ENCODE measurements at regions not wholly inside any gene's neighbourhood (a gene's known extent, or its start where the extent isn't known, plus 50 kb on each side); places are given as distances from the start of the nearest gene placed in this dataset.

DNA sequence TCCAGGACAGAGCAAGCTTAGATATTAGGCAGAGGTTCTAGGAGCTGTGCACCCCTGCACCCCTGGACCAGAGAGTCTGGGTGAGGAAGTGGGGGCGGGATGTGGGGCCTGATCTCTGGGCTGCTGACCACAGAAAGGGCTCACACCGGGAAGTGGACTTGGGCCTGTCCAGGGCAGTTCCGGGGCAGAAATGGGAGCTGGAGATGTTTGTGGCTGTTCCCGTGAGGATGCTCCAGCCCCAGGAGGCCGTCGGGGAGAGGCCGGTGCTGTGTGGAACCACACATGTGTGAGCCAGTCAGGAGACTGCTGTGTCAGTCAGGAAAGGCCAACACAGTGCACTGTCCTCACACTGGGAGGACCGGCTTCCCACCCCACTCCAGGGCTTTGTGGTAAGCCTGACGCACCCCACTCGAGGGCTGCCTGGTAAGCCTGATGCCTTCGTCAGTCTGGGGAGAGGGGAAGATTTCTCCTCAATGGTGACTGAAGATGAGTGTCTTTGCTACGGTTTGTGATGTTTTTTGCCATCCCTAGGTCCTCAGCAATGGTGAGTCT is 741.0 kb downstream of the BRD1 start:
- Histone ChIP-seq H3K36me3 (ENCODE audit: low read length) (no peaks in the 10 kb centered on the region), H4K20me1 (ENCODE audit: low read depth, low read length) (no peaks in the 10 kb centered on the region), H3K9me2 (replicated peaks; ENCODE audit: insufficient read depth, low read length) (no peaks in the 10 kb centered on the region), H3K27ac (ENCODE audit: low read depth, low read length) (no peak overlapping the region), H3K4me3 (ENCODE audit: insufficient read depth, low read length, poor library complexity, severe bottlenecking) (no peak overlapping the region), H2AFZ (ENCODE audit: low read depth, low read length, severe bottlenecking) (no peak overlapping the region), H3K27me3 (ENCODE audit: low read length) (no peaks in the 10 kb centered on the region), H3K79me2 (ENCODE audit: insufficient read depth, low read length) (no peaks in the 10 kb centered on the region), H3K9me3 (ENCODE audit: insufficient read depth, low read length) (no peaks in the 10 kb centered on the region), H3K4me2 (ENCODE audit: low read depth, low read length, poor library complexity, severe bottlenecking) (no peak overlapping the region), H3K9ac (ENCODE audit: low read length) (no peak overlapping the region), H3F3A (ENCODE audit: insufficient read depth) (no peaks in the 10 kb centered on the region)
- TF ChIP-seq, protein P1, sequence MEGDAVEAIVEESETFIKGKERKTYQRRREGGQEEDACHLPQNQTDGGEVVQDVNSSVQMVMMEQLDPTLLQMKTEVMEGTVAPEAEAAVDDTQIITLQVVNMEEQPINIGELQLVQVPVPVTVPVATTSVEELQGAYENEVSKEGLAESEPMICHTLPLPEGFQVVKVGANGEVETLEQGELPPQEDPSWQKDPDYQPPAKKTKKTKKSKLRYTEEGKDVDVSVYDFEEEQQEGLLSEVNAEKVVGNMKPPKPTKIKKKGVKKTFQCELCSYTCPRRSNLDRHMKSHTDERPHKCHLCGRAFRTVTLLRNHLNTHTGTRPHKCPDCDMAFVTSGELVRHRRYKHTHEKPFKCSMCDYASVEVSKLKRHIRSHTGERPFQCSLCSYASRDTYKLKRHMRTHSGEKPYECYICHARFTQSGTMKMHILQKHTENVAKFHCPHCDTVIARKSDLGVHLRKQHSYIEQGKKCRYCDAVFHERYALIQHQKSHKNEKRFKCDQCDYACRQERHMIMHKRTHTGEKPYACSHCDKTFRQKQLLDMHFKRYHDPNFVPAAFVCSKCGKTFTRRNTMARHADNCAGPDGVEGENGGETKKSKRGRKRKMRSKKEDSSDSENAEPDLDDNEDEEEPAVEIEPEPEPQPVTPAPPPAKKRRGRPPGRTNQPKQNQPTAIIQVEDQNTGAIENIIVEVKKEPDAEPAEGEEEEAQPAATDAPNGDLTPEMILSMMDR (IDR thresholded peaks at IDR 0.05; ENCODE audit: insufficient read depth, low read length, poor library complexity, severe bottlenecking), result no peak
- TF ChIP-seq EZH2phosphoT487 (conservative IDR thresholded peaks at IDR 0.05; ENCODE audit: low read length), result no peak

DNA sequence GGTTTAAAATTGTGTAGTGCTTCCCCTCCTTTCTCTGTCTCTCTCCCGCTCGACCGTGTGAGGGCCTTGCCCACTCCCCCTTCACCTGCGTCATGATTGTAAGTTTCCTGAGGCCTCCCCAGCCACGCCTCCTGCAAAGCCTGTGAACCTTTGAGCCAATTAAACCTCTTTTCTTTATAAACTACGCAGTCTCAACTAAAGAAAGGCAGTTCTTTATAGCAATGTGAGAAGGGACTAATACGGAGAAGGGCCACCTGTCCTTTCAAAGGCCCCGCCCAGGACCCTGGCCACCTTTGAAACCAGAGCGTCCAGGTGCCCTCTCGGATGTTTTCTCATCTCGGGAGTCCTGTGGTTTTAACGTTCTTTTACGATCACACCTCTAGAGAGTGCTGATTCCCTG is 741.5 kb downstream of the BRD1 start:
- no peaks in the 10 kb centered on the region for H3K36me3 ChIP-seq (ENCODE audit: low read length)
- H3K4me3 ChIP-seq (ENCODE audit: insufficient read depth, low read length, poor library complexity, severe bottlenecking), result no peak overlapping the region
- no peak overlapping the region for H2AFZ ChIP-seq (ENCODE audit: low read depth, low read length, severe bottlenecking)
- H3K9me2 ChIP-seq (replicated peaks; ENCODE audit: insufficient read depth, low read length), result no peaks in the 10 kb centered on the region
- H3K9me3 ChIP-seq (ENCODE audit: insufficient read depth, low read length), result no peaks in the 10 kb centered on the region
- no peak for TF ChIP-seq EZH2phosphoT487 (conservative IDR thresholded peaks at IDR 0.05; ENCODE audit: low read length)
- TF ChIP-seq, protein P1 (IDR thresholded peaks at IDR 0.05; ENCODE audit: insufficient read depth, low read length, poor library complexity, severe bottlenecking), result no peak
- no peak overlapping the region for H3K27ac ChIP-seq (ENCODE audit: low read depth, low read length)
- no peaks in the 10 kb centered on the region for H3K79me2 ChIP-seq (ENCODE audit: insufficient read depth, low read length)
- no peaks in the 10 kb centered on the region for H4K20me1 ChIP-seq (ENCODE audit: low read depth, low read length)
- H3K4me2 ChIP-seq (ENCODE audit: low read depth, low read length, poor library complexity, severe bottlenecking), result no peak overlapping the region
- H3K9ac ChIP-seq (ENCODE audit: low read length), result no peak overlapping the region
- H3K27me3 ChIP-seq (ENCODE audit: low read length), result no peaks in the 10 kb centered on the region
- no peaks in the 10 kb centered on the region for H3F3A ChIP-seq (ENCODE audit: insufficient read depth)

DNA sequence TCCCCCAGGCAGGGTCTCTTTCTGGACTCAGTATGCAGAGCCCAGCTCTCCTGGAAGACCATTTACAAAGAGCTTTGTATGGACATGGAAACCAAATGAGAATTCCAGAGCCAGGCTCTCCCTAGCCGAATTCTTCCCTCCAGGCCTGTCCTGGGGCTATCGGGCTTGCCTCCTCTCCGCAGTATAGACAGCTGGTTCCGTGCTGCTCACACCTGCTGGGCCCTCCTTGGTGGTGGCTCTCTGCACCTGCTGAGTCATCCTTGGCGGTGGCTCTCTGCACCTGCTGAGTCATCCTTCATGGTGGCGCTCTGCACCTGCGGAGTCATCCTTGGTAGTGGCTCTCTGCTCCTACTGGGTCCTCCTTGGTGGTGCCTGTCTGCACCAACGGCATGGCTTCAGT is 743.5 kb downstream of the BRD1 start:
- Histone ChIP-seq H3K9me3 (ENCODE audit: insufficient read depth, low read length) (no peaks in the 10 kb centered on the region), H3K9me2 (replicated peaks; ENCODE audit: insufficient read depth, low read length) (no peaks in the 10 kb centered on the region), H4K20me1 (ENCODE audit: low read depth, low read length) (no peaks in the 10 kb centered on the region), H3K4me3 (ENCODE audit: insufficient read depth, low read length, poor library complexity, severe bottlenecking) (no peak overlapping the region), H3K9ac (ENCODE audit: low read length) (no peak overlapping the region), H3K36me3 (ENCODE audit: low read length) (no peaks in the 10 kb centered on the region), H3K4me2 (ENCODE audit: low read depth, low read length, poor library complexity, severe bottlenecking) (no peak overlapping the region), H3F3A (ENCODE audit: insufficient read depth) (no peaks in the 10 kb centered on the region), H3K27ac (ENCODE audit: low read depth, low read length) (no peak overlapping the region), H2AFZ (ENCODE audit: low read depth, low read length, severe bottlenecking) (no peak overlapping the region), H3K27me3 (ENCODE audit: low read length) (no peaks in the 10 kb centered on the region), H3K79me2 (ENCODE audit: insufficient read depth, low read length) (no peaks in the 10 kb centered on the region)
- TF ChIP-seq, protein P1 (IDR thresholded peaks at IDR 0.05; ENCODE audit: insufficient read depth, low read length, poor library complexity, severe bottlenecking), result no peak
- no peak for TF ChIP-seq EZH2phosphoT487 (conservative IDR thresholded peaks at IDR 0.05; ENCODE audit: low read length)
